ENCODE measurements at regions not wholly inside any gene's neighbourhood (a gene's known extent, or its start where the extent isn't known, plus 50 kb on each side); places are given as distances from the start of the nearest gene placed in this dataset.

DNA sequence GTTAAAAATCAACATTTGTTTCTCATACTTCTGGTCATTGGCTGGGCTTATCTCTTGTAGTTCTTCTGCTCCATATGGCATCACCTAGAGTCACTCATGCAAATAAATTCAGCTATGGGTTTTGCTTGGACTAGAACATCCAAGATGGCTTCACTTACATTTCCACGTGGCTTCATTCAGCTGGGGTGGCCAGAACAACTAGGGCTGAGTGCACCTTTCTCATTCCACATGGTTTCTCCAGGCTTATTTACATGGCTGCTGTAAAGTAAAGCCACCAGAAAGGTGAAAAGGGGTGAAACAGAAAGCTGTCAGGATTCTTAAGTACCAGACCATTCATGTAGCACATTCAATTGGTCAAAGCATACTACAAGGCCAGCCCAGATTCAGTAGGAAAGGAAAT lies 151.1 kb upstream of the BMP2 start:
- no peak for DNase-seq (ENCODE audit: low spot score)
- Histone ChIP-seq H3K36me3 (ENCODE audit: control insufficient read depth in 4 of 4, insufficient read depth in 3 of 4, low read depth in 1 of 4, low read length in 3 of 4) (no peaks in the 10 kb centered on the region), H3K27me3 (ENCODE audit: control insufficient read depth in 4 of 4, insufficient read depth in 4 of 4, low read length in 3 of 4) (no peaks in the 10 kb centered on the region), H3K27ac (ENCODE audit: low read depth in 1 of 2, low read length in 2 of 2) (no peak overlapping the region), H3K9me3 (ENCODE audit: control insufficient read depth in 4 of 4, low read length in 3 of 4) (no peaks in the 10 kb centered on the region), H3K4me1 (ENCODE audit: control insufficient read depth in 4 of 4, insufficient read depth in 4 of 4, low read length in 3 of 4) (peaks cover 0 to 10% (median 2%) of the 10 kb centered on the region in 4 donors), H3K4me3 (ENCODE audit: low read depth in 1 of 3, low read length in 3 of 3) (no peak overlapping the region), H3K9ac (ENCODE audit: low read depth in 1 of 2, low read length in 2 of 2) (no peak overlapping the region)
- TF ChIP-seq GABPA (IDR thresholded peaks at IDR 0.05 in 1 of 2, conservative IDR thresholded peaks at IDR 0.05 in 1 of 2) (no peak), YY1 (IDR thresholded peaks at IDR 0.05) (no peak), EGR1 (IDR thresholded peaks at IDR 0.05; ENCODE audit: low read depth in 2 of 2) (no peak), FOXA2 (IDR thresholded peaks at IDR 0.05) (no peak), HNF4G (IDR thresholded peaks at IDR 0.05) (no peak), JUND (IDR thresholded peaks at IDR 0.05) (no peak), RXRA (IDR thresholded peaks at IDR 0.05) (no peak), RAD21 (IDR thresholded peaks at IDR 0.05) (no peak), MAX (IDR thresholded peaks at IDR 0.05) (no peak), HNF4A (conservative IDR thresholded peaks at IDR 0.05) (no peak), TAF1 (conservative IDR thresholded peaks at IDR 0.05) (no peak), FOXA1 (IDR thresholded peaks at IDR 0.05) (no peak), SP1 (IDR thresholded peaks at IDR 0.05) (no peak)
- TF ChIP-seq, protein P1, sequence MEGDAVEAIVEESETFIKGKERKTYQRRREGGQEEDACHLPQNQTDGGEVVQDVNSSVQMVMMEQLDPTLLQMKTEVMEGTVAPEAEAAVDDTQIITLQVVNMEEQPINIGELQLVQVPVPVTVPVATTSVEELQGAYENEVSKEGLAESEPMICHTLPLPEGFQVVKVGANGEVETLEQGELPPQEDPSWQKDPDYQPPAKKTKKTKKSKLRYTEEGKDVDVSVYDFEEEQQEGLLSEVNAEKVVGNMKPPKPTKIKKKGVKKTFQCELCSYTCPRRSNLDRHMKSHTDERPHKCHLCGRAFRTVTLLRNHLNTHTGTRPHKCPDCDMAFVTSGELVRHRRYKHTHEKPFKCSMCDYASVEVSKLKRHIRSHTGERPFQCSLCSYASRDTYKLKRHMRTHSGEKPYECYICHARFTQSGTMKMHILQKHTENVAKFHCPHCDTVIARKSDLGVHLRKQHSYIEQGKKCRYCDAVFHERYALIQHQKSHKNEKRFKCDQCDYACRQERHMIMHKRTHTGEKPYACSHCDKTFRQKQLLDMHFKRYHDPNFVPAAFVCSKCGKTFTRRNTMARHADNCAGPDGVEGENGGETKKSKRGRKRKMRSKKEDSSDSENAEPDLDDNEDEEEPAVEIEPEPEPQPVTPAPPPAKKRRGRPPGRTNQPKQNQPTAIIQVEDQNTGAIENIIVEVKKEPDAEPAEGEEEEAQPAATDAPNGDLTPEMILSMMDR (IDR thresholded peaks at IDR 0.05; ENCODE audit: low read depth, low read length, missing input control) = no peak
- TF ChIP-seq, protein P2, sequence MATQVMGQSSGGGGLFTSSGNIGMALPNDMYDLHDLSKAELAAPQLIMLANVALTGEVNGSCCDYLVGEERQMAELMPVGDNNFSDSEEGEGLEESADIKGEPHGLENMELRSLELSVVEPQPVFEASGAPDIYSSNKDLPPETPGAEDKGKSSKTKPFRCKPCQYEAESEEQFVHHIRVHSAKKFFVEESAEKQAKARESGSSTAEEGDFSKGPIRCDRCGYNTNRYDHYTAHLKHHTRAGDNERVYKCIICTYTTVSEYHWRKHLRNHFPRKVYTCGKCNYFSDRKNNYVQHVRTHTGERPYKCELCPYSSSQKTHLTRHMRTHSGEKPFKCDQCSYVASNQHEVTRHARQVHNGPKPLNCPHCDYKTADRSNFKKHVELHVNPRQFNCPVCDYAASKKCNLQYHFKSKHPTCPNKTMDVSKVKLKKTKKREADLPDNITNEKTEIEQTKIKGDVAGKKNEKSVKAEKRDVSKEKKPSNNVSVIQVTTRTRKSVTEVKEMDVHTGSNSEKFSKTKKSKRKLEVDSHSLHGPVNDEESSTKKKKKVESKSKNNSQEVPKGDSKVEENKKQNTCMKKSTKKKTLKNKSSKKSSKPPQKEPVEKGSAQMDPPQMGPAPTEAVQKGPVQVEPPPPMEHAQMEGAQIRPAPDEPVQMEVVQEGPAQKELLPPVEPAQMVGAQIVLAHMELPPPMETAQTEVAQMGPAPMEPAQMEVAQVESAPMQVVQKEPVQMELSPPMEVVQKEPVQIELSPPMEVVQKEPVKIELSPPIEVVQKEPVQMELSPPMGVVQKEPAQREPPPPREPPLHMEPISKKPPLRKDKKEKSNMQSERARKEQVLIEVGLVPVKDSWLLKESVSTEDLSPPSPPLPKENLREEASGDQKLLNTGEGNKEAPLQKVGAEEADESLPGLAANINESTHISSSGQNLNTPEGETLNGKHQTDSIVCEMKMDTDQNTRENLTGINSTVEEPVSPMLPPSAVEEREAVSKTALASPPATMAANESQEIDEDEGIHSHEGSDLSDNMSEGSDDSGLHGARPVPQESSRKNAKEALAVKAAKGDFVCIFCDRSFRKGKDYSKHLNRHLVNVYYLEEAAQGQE (IDR thresholded peaks at IDR 0.05) = no peak
- TF ChIP-seq, protein P3, sequence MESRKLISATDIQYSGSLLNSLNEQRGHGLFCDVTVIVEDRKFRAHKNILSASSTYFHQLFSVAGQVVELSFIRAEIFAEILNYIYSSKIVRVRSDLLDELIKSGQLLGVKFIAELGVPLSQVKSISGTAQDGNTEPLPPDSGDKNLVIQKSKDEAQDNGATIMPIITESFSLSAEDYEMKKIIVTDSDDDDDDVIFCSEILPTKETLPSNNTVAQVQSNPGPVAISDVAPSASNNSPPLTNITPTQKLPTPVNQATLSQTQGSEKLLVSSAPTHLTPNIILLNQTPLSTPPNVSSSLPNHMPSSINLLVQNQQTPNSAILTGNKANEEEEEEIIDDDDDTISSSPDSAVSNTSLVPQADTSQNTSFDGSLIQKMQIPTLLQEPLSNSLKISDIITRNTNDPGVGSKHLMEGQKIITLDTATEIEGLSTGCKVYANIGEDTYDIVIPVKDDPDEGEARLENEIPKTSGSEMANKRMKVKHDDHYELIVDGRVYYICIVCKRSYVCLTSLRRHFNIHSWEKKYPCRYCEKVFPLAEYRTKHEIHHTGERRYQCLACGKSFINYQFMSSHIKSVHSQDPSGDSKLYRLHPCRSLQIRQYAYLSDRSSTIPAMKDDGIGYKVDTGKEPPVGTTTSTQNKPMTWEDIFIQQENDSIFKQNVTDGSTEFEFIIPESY (IDR thresholded peaks at IDR 0.05) = no peak
- WGBS = 90% methylated on average over 1 of the region's 1 CpG

- H3K36me3 ChIP-seq (ENCODE audit: control insufficient read depth in 4 of 4, insufficient read depth in 3 of 4, low read depth in 1 of 4, low read length in 3 of 4) = no peaks in the 10 kb centered on the region
- H3K27ac ChIP-seq (ENCODE audit: low read depth in 1 of 2, low read length in 2 of 2) = no peak overlapping the region
- H3K9me3 ChIP-seq (ENCODE audit: control insufficient read depth in 4 of 4, low read length in 3 of 4) = no peaks in the 10 kb centered on the region
- TF ChIP-seq TAF1 (conservative IDR thresholded peaks at IDR 0.05) = no peak
- TF ChIP-seq FOXA1 (IDR thresholded peaks at IDR 0.05) = no peak
- no peak for TF ChIP-seq SP1 (IDR thresholded peaks at IDR 0.05)
- no peak for TF ChIP-seq MAX (IDR thresholded peaks at IDR 0.05)
- no peak for TF ChIP-seq HNF4G (IDR thresholded peaks at IDR 0.05)
- TF ChIP-seq, protein P4, sequence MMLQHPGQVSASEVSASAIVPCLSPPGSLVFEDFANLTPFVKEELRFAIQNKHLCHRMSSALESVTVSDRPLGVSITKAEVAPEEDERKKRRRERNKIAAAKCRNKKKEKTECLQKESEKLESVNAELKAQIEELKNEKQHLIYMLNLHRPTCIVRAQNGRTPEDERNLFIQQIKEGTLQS (IDR thresholded peaks at IDR 0.05) = no peak
- TF ChIP-seq, protein P2 (IDR thresholded peaks at IDR 0.05) = no peak
- TF ChIP-seq, protein P3 (IDR thresholded peaks at IDR 0.05) = no peak
- TF ChIP-seq FOXA2 (IDR thresholded peaks at IDR 0.05) = no peak
- TF ChIP-seq HNF4A (conservative IDR thresholded peaks at IDR 0.05) = no peak
- no peak for TF ChIP-seq EGR1 (IDR thresholded peaks at IDR 0.05; ENCODE audit: low read depth in 2 of 2)
- H3K27me3 ChIP-seq (ENCODE audit: control insufficient read depth in 4 of 4, insufficient read depth in 4 of 4, low read length in 3 of 4) = no peaks in the 10 kb centered on the region
- H3K9ac ChIP-seq (ENCODE audit: low read depth in 1 of 2, low read length in 2 of 2) = no peak overlapping the region
- 87% methylated on average over 1 of the region's 1 CpG for WGBS
- peaks cover 0 to 10% (median 3%) of the 10 kb centered on the region in 4 donors for H3K4me1 ChIP-seq (ENCODE audit: control insufficient read depth in 4 of 4, insufficient read depth in 4 of 4, low read length in 3 of 4)
- DNase-seq (ENCODE audit: low spot score) = no peak
- H3K4me3 ChIP-seq (ENCODE audit: low read depth in 1 of 3, low read length in 3 of 3) = no peak overlapping the region
These were observed 152.7 kb upstream of the BMP2 start for GRCh38 chr20:6614836-6615235.
